Loucy (cell line): ENCODE measurements at regions not wholly inside any gene's neighbourhood (a gene's known extent, or its start where the extent isn't known, plus 50 kb on each side); places are given as distances from the start of the nearest gene placed in this dataset.

Experiments
- CTCF ChIP-seq: fragments of 200-600 bp; sonication (generic); conservative IDR thresholded peaks from 2 replicates; pipeline ENCODE4 v1.5.1; 2014; ENCODE audit warnings: mild to moderate bottlenecking, antibody characterized with exemption, low read length
- EZH2phosphoT487 ChIP-seq: fragments of 200-600 bp; IDR thresholded peaks from 2 replicates; pipeline ENCODE4 v1.6.1; 2018; ENCODE audit warnings: antibody characterized with exemption, mild to moderate bottlenecking, moderate library complexity, borderline replicate concordance

- TF ChIP-seq CTCF, result no peak
- no peak for TF ChIP-seq EZH2phosphoT487
Measured at GRCh38 chr19:23855676-23856075, 59.0 kb upstream of the ZNF726 start.
